SKM-1 treated with dmso at 0.1 percent for 144 hours (cell line): ENCODE measurements at regions not wholly inside any gene's neighbourhood (a gene's known extent, or its start where the extent isn't known, plus 50 kb on each side); places are given as distances from the start of the nearest gene placed in this dataset.
A peak's percentile ranks its signal among the peaks of the same experiment; 100 is the strongest.

ENCODE experiments used
- DNase-seq: peaks from one replicate; lab custom pipeline; 2025; ENCODE audit not compliant: unreplicated experiment; lab: John Stamatoyannopoulos, UW

DNA sequence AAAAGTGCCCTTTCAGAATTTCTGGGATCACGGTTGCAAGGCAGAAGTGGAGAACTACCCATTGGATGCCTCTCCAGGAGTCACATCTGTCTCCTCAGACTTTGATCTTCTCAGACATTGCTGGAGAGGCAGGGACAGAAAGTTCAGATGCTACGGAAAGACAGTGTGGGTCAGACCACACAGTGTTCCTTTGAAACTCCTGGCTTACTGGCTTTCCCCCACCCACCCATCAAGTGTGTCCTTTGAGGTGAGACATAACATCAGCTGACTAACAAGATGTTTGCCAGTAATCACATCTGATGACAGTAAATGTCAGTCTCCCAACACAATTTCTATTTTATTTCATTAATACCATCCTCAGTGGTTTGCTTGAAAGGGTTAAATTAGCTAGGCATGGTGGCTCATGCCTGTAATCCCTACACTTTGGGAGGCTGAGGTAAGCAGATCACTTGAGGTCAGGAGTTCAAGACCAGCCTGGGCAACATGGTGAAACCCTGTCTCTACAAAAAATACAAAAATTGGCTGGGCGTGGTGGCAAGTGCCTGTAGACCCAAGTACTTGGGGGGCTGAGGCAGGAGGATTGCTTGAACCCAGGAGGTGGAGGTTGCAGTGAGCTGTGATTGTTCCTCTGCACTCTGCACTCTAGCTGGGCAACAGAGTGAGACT is 67.2 kb upstream of the SNX9 start:
- no peak for DNase-seq

DNA sequence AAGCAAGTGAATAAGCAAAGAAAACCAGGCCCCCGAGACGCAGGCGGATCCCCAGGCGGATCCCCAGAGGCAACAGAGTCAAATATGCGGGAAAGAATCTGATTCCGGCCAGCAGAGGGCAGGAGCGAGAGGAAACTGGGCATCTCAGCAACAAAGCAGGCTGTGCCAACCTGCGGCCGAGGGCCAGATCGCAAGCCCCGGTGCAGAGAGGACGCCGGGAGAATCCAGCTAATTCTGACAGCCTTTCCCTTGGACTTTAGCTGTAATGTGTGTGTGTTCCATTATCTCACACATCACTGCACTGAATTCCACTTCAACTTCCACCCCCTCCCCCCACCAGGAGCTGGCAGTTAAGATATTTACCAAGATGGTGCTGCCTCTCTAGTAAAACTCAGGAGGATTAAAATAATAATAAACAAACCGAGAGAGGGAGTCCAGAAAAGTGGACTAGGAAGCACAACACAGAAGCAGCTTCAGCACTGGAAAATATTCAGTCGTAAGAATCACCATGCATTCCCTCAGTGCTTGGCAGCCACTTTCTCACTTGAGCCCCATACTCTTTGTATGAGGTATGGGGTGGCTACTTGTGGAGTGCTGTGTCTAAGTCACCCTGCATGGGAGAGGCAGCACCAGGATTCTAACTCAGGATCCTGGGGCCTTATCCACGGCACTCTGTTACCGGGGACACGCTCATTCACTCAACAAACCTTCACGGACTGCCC is 66.2 kb upstream of the SNX9 start:
- DNase-seq, result peak; percentile 76

DNA sequence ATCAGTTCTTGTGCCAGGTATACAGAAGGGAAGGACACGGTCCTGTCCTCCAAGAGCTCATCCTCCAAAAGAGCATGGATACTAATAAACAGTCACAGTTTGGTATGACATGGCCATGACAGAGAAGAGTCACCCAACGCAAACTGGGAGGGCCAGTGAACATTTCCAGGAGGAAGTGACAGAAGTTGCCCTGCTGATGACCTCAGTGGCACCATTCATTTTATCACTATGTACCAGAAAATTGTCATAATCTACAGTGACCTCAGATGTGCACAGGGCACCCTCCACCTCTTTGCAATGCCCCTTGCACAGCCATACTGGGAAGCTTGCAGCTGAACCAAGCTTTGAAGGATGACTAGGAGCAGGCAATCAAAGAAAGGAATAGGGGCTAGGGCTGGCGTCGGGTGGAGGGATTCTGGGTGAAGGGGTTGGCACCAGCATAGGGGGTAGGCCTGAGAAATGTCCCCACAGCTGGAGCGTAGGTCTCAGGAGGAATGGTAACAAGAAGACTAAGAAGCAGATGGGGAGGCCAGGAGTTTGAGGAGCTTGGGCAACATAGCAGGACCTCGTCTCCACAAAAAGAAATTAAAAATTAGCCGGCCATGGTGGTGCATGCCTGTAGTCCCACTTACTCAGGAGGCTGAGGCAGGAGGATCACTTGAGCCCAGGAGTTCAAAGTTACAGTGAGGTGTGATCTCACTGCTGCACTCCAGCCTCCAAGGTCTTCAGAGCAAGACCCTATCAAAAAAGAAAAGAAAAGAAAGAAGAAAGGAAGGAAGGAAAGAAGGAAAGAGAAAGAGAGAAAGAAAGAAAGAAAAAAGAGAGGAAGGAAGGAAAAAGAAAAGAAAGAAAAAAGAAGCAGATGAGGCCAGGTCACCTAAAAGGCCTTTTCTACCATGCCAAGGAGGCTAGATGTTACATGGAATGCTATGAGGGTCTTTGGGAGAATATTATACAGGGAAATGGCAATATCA is 65.3 kb upstream of the SNX9 start:
- no peak for DNase-seq

DNA sequence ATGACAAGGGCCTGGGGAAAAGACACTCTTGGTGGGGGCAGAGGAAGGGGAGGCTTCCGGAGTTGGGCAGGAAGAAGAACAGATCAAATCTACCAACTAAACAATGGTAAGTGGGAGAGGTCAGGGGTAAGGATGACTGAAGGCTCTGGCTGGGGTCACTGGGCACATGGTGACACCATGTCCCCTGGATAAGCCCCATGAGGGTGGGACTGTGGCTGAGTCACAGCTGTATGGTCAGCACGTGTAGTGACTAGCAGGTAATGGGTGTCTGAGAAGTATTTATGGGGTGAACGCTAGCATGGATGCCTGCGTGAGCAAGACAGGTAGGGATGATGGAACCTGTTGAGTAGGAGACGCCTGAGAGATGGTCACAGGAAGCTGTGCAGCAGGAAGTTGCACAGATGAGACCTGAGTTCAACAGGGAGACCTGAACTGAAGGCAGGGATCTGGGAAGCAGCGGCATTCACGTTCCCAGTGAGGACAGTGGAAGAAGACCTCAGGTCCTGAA is 64.5 kb upstream of the SNX9 start:
- no peak for DNase-seq

DNA sequence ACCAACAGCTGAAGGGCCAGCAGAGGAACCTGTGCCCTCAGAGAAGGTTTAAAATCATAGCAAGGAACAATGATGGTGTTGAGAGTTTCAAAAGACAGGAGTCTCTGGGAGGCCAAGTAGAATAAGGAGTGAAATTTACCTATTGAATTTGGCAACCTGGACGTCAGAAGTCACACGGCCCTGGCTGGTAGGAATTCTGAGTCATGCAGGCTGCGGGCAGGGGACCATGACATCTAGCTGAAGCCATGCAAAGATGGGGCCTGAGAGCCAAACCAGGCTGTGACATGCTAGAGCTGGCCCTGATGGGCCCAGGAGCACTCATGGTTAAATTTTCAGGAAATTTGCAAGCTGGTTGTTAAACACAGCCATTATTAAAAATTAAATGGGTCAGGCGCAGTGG is 64.0 kb upstream of the SNX9 start:
- DNase-seq, result no peak

DNA sequence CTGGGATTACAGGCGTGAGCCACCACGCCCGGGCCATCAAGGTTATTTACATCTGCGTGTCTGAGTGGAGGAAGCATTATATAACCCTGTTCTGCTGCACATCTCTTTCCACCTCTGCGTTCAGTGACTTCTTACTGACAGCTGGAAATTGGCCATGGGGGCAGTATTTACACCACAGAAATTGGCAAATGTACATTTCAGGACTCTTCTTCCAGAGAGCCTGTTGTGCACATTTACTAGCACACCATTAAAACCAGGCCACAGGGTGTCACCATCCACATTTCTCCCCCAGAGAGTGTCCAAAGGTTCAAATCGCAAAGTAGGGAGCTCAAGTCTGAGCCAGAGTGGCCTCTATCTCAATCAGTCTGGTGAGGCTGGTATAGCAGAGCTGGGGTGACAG is 62.9 kb upstream of the SNX9 start:
- no peak for DNase-seq

DNA sequence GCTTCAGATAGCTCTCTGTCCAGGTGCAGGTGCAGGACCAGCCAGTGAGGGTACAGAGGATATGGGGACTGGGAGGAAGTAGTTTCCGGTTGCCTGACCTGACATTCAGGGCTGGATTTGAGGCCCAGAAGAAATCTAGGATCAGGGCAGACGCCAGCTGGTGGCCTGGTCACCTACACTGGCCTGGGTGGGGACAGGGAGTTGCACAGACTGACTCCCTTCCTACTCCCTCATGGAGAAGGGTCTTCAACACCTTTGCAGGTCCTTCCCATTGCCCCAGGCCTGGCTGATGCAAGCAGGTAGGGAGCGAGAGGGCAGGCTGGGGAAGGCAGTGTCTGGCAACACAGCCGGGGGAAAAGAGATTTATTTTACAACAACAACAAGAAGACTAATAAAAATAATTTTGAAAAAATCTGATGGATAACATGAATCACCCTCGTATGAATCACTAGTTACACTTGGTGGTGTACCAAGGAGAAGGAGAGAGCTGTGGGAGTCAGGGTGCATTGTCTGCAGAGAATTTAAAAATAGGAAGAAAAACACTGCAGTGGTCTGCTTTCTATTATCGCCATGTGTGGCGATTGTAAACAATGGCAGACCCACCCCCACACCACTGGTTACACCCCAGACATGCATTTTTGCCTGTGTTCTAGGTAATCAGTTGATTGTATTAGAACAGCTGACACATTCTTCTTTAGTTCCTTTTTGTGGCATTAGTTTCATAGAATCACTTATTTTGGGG is 62.3 kb upstream of the SNX9 start:
- DNase-seq, result no peak

DNA sequence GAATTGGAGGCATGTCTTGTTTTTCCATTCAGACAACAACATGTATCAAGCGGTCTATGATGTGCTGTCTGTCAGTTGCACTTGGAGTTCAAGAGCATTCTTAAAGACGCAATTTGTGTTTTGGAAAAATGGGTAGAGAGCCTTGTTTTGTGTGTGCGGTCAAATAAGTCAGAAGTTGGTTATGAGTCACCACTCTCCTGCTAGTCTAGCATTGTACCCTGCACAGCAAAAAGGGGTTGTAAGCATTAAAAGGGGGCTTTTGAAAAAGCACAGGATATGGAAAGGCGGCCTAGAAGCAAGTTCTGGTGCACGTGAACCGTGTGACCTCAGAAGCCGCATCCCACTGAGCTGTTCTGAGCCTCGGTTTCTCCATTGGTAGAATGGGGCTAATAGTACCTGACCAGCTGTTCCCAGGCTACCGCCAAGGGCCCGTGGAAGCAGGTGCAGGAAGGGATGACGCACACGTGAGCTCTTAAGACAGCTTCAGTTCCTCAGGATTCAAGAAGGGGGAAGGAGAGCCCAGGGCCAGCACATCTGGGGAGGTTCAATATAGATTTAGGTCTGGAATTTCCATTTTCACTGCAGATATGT is 61.6 kb upstream of the SNX9 start:
- no peak for DNase-seq

DNA sequence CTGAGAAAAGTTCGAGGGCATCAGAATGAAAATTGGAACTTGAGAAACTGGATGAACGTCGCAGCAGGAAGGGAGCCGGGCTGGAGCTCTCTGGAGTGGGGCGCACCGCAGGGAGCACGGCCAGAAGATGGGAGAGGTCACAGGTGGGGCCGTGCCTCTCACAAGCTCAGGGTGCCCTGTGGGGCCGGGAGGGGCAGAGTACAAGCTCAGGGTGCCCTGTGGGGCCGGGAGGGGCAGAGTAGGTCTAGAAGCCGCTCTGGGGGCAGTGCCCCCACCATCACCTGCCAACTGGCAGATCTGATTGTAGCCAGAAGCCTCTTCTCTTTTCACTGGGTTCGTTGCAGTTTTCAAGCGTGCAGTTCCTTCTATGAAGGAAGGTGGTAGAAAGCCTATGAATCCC is 61.1 kb upstream of the SNX9 start:
- no peak for DNase-seq

DNA sequence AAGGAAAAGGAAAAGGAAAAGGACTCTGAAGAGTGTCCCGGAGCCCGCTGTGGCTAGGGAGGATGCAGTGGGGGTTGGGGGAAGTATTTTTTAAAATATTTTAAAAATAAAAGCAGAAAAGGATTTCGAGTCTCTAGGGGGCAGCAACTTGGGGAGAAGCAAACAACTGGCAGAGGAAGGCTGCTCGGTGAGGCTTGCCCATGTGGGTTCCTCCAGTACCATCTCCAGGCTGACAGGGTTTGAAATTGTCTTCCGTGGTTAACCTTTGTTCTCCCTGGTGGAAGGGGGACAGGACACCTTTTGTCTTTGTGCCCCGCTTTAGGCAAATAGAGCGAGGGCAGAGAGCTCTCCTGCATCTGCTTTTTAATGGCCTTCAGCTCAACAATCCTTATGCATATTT is 60.4 kb upstream of the SNX9 start:
- no peak for DNase-seq

DNA sequence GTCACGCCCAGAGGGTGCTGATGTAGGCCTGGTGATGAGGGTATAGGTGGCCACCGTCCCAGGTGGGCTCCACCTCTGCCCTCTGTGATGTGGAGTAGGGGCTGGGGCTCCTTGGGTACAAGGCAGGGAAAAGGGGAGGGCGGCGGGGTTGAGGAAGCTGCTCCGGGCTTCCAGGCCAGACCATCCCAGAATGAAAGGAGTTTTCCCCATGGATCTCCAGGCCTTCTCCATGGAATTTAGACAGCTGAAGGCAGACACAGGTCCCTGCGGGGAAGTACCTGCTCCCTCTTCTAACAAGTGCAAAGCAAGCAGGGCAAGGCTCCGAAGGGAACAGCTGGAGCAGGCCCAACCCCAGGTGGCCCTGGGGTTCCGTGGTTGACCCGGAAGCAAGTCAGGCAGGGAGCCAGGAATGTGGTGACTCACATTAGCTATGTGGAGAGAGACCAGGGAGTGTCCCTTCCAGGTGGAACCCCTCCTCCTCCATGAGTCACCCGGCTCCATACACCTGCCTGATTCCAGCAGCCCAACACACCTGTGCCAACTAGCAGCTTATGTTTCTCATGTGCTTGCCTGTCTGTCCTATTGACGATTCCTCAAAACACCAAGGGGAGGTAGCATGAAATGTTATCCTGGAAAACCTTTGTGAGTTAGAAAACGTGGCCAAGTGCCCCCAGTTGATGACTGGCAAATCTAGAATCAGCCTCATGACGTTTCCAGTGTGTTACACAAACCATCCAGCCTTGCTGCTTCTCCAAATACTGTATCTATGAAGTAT is 59.7 kb upstream of the SNX9 start:
- no peak for DNase-seq

DNA sequence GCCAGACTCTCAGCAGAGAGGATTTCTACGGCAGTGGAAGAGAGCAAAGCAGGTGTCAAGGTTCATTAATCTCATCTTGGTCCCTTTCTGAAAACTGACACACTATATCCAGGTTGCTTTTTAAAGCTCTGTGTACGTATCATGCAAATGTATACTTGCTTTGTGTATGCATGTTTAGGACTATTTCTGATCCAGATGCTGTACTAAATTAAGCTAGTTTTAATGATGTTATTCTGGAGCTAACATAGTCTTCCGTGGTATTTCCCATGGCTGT is 59.2 kb upstream of the SNX9 start:
- no peak for DNase-seq

DNA sequence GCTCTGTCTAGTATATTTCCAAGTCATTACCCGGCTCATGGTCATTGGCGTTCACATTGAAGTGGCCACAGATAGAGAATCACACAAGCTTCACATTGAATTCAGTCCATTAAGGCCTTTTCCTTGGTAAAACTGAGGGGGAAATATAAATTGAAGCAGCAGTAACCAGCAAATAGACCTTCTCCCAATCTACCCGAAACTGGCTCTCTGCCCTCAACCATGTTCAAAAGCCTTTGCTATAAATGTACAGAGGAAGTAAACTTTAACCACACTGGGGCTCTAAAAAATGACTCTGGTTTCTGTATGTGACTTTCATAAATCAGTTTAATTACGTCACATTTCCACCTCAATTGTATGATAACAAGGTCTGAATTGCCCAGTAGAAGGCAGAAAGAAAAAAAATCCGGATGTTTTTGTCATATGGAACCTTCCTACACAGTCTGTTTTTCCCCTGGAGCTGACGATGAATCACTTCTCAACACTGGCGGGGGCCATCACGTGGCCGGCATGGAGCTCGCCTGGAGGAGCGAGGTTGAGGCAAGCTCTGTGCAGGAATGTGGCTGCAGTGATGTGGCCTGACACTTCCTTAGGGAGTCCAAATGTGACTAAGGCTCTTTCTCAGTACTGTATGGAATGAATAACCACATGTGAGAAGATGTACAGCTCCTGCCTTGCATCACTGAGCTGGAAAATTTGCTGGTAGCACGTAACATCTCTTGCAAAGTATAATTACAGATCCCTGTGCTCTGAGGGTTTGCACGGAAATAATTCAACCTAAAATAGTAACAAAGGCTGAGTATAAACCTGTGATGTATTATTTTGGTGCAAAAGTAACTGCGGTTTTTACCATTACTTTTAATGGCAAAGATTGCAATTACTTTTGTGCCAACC is 58.6 kb upstream of the SNX9 start:
- peak; percentile 84 for DNase-seq

DNA sequence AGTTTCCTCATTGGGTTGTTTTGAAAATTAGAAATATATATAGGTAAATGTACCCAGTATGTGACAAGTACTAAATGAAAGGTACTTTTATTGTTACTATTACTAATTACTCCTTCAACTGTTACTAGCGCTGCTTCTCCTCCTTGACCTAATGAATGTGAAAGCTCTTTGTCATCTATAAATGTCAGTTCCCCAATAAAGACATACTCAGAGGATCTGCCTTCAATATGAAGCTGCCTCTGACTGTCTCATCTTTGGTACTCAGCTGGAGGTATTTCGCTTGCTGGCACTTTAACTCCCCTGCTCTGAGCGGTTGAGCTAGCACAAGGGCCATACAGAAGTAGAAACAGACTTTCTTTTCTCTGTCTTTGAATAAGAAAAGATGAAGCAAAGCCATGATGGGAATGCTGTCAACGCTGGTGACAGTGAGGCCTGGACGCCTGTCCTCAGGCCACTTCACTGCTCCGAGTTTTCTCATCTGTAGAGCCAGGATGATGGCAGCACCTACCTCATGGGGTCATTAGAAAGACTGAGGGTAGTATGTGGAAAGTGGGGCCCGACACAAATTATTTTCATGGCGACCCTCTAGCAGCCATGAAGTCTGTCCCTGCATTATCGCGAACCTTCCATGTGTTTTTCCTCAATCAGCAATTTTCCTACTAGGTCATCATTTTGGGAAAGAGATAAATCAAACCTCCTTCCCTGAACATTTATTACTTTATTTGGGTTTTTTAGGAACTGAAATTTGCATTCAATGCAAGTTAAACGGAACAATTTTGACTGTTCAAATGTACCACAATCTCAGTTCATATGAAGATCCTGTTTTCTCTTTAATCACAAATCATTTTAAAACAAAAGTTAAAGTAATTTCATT is 55.9 kb upstream of the SNX9 start:
- DNase-seq, result no peak

DNA sequence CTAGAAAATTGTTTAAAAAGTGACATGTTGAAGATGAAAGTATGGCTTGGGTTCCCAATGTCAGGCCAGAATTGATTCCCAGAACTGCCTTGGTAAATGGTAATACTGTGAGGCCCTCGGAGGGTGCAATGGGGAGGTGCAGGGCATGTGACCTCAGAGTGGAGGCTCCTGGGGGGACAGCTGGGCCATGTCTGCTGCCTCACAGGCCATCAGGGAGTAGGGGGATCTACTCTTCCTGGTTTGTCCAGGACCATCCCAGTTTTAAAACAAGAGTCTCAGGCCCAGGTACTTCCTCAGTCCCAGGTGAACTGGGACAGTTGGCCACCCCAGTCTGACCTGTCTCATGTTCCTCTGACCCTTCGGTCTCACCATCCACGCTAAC is 55.3 kb upstream of the SNX9 start:
- DNase-seq, result no peak

DNA sequence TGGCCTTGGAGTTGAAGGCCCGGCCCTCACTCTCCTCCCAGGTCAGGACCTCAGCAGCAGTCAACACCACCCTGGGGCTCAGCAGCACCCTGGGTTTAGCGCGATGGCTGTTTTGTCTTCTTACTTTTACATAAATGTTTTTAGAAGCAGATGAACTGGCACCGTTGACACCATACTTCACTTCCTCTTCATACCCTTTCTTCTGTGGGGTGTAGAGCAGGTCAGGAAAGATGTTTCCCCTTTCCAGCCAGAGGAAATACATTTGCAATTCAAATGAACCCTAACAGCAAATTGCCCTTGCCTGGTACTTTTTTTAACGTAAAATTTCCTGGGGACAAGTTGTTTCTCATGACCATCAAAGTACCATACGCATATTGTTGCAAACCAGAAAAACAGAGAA is 54.7 kb upstream of the SNX9 start:
- DNase-seq, result peak; percentile 84

DNA sequence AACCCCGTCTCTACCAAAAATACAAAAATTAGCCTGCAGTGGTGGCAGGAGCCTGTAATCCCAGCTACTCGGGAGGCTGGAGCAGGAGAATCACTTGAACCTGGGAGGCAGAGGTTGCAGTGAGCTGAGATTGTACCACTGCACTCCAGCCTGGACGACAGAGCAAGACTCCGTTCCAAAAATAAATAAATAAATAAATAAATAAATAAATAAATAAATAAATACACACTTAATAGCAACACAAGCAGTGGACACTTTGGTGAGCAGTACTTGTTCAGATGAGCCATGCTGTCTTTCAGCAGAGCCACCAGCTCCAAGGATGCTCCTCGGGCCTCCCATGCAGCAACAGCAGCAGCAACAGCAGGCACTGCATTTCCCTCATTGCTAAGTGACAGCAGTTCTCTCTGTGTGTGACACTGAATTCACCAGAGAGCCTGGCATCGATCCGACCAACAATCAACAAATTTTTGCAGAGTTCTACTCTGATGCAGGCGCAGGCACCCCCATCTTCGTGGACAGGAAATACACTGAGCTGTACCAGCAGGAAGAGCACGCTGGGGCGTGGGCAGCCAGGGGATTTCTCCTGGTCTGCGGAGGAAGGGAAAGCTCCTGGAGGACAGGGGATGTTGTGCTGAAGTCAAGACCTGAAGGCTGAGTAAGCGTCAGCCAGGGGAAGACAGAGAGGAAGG is 54.0 kb upstream of the SNX9 start:
- no peak for DNase-seq
